Fibroblast of lung (primary cell): ENCODE measurements at regions not wholly inside any gene's neighbourhood (a gene's known extent, or its start where the extent isn't known, plus 50 kb on each side); places are given as distances from the start of the nearest gene placed in this dataset.

Experiments
- EZH2 ChIP-seq: IDR thresholded peaks from 2 replicates; pipeline ENCODE4 v1.5.1; 2012; ENCODE audit warnings: low read length, control low read depth, mild to moderate bottlenecking; ENCODE audit errors: missing control alignments
- TF ChIP-seq, protein P1 (sequence below), 2 donors: IDR thresholded peaks in 1 of 2; conservative IDR thresholded peaks in 1 of 2; 1 replicate in 1 of 2; 2 replicates in 1 of 2; pipeline ENCODE4 v1.5.1; 2011 to 2012; ENCODE audit warnings: low read length in 2 of 2, control low read depth in 1 of 2, inconsistent platforms in 1 of 2, low read depth in 1 of 2, mild to moderate bottlenecking in 1 of 2

DNA sequence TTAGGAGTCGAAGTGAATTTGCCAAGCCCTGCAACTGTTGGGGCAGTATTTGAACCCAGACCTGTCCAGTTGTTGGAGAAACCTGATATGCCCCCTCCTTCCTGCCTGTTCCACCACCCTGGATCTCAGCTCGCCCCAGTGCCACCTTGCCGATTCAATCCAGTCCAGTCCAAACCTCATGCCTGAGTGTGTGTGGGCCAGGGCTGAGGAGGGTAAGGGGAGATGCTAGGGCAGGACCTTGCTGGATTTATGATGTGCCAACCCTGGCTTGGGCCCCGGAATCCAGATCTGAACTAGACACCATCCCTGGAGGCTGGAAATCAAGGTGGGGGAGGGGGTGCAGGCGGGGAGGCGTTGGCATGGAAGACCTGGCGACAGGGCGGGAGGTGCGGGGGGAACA is 98.9 kb upstream of the WNT4 start:
- TF ChIP-seq, protein P1, sequence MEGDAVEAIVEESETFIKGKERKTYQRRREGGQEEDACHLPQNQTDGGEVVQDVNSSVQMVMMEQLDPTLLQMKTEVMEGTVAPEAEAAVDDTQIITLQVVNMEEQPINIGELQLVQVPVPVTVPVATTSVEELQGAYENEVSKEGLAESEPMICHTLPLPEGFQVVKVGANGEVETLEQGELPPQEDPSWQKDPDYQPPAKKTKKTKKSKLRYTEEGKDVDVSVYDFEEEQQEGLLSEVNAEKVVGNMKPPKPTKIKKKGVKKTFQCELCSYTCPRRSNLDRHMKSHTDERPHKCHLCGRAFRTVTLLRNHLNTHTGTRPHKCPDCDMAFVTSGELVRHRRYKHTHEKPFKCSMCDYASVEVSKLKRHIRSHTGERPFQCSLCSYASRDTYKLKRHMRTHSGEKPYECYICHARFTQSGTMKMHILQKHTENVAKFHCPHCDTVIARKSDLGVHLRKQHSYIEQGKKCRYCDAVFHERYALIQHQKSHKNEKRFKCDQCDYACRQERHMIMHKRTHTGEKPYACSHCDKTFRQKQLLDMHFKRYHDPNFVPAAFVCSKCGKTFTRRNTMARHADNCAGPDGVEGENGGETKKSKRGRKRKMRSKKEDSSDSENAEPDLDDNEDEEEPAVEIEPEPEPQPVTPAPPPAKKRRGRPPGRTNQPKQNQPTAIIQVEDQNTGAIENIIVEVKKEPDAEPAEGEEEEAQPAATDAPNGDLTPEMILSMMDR (conservative IDR thresholded peaks at IDR 0.05 in 1 of 2, IDR thresholded peaks at IDR 0.05 in 1 of 2; ENCODE audit: low read depth in 1 of 2, low read length in 2 of 2), result no peak
- no peak for TF ChIP-seq EZH2
